ENCODE measurements at regions not wholly inside any gene's neighbourhood (a gene's known extent, or its start where the extent isn't known, plus 50 kb on each side); places are given as distances from the start of the nearest gene placed in this dataset.

- TF ChIP-seq CTCF (IDR thresholded peaks at IDR 0.05) (no peak), EZH2 (IDR thresholded peaks at IDR 0.05) (no peak), EZH2phosphoT487 (IDR thresholded peaks at IDR 0.05) (no peak)
Measured at GRCh38 chr9:23622396-23622795, 203.6 kb downstream of the ELAVL2 start.

Data from neural progenitor cell (in vitro differentiated cells).